Lung microvascular endothelial cell (primary cell): ENCODE measurements at regions not wholly inside any gene's neighbourhood (a gene's known extent, or its start where the extent isn't known, plus 50 kb on each side); places are given as distances from the start of the nearest gene placed in this dataset.
"Not testable (repeated sequence)": the region's sequence is repeated elsewhere in the genome, so short reads cannot be mapped to it uniquely, and the experiment has no call there.

Experiments
- DNase-seq, 2 donors: peaks; one replicate each; pipeline versions ENCODE4 v3.0.0 to v3.0.0-alpha.2; 2010; ENCODE audit warnings: low read depth in 2 of 2

DNA sequence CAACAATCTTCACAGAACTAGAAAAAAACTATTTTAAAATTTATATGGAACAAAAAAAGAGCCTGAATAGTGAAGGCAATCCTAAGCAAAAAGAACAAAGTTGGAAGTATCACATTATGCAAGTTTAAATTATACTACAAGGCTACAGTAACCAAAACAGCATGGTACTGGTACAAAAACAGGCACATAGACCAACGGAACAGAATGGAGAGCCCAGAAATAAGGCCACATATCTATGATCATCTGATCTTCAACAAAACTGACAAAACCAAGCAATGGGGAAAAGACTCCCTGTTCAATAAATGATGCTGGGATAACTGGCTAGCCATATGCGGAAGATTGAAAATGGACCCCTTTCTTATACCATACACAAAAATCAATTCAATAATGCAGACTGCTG is 74.4 kb upstream of the RTN4 start:
- DNase-seq = not testable (repeated sequence)

- DNase-seq = no peak
Measured at GRCh38 chr2:55123851-55124269, 73.6 kb upstream of the RTN4 start.

DNA sequence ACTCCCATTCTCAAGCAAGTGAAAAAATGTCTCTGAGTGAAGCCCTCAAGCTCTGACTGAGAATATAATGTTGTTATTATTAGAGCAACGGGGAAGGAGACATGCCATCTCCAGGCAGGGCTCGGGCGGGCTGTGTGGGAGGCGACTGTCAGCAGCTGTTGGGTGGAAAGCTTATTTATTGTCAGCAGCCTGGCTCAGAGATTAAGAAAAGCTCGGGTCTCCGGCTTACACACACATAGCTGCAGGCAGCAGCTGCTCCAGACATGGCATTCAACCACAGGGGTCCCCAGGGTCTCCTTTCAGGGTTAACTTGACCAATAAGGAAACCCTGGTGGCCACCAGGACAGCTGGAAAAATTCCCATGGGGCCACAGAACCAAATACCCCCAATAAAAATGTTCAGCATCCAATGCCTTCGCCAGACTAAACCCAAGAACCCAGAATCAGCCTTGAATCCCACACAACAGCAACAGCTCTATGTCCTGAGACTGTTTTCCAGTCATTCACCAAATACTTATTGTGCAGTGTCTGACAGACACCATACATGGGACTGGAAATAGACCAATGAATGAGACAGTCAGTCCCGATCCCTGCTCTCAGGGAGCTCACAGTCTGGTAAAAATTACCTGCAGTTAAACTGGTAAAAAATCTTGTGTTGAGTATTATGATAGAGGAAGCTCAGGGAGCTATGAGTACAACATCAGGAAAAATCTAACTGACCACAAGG is 70.5 kb upstream of the RTN4 start:
- no peak for DNase-seq

- DNase-seq = no peak
Measured at GRCh38 chr2:55119711-55120487, 69.6 kb upstream of the RTN4 start.

DNA sequence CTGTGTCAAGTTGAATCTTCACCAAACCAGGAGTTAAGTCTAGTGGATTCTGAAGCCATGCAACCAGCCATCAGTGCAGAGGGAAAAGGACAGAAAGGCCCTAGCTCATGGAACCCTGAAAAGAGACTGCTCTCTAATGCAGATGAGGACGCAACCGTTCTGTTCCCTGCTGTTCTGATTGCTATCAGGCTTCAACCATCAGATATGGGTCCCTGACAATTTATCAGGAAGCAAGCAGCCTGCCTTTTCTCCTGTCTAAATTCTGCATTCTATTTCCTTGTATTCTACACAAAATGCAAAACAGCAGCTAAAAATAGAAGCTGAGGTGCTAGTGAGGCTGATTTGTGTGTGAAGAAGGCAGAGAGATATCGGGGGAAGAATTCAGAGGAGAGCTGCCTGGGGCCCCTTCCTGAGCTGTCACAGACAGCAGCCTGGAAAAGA is 68.4 kb upstream of the RTN4 start:
- DNase-seq = no peak

DNA sequence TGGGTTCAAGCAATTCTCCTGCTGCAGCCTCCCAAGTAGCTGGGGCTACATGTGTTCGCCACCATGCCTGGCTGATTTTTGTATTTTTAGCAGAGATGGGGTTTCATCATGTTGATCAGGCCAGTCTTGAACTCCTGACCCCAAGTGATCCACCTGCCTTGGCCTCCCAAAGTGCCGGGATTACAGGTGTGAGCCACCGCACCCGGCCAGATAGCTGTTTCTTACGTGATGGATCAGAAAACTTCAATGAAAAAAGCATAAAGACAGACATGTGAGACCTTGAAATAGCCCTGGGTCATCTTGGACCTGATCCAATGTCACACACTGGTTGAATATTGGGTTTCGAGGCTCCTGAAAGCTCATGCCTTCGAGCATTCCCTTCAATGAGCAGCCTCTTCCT is 66.7 kb upstream of the RTN4 start:
- no peak for DNase-seq

DNA sequence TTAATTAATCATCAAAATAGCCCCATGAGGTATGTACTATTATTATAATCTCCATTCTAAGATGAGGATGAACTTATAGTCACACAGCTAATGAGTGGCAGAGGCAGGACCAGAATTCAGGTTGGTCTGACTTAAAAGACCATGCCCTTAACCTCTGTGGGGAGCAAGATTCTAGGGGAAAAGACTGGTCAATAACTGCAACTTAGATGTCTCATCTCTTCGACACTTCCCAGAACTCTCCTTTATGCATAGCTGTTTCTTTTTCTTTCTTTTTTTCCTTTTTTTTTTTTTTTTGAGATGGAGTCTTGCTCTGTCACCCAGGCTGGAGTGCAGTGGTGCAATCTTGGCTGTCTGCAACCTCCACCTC is 66.3 kb upstream of the RTN4 start:
- no peak for DNase-seq

DNA sequence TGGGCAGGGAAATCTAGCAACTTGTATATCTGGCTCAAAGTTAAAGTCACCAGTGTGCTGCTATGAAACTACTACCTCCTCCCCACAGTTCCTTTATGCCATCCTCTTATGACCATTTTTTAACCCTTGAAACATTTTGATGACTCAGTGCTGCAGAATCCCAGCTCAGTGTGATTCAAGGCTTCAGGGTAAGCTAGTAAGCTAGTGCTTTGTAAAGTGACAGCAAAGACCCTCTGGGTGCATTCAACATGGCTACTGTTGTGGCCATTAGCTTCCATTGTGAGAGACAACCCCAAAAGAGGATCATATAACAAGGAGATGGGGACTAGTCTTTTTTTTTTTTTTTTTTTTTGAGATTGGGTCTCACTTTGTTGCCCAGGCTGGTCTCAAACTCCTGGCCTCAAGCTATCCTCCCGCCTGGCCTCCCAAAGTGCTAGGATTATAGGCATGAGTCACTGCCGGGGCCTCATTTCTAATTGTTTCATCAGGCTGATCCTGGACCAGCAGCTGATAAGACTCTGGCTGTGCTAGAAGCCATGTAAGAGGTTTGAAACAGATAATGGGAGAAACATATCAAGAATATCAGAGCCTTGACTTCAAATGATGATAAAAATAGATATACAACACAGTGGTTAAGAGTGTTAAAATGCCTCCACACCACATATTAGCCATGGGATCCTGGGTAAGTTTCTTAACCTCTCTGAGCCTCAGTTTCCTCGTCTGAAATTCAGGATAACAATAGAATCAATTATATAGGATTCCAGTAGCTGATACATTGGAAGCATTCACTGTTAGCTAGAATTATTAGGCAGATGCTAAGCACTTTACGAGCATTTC is 65.7 kb upstream of the RTN4 start:
- DNase-seq = peak in 1 of 2 donors; percentile 59

- no peak for DNase-seq
Measured at GRCh38 chr2:55114597-55114996, 64.3 kb upstream of the RTN4 start.

DNA sequence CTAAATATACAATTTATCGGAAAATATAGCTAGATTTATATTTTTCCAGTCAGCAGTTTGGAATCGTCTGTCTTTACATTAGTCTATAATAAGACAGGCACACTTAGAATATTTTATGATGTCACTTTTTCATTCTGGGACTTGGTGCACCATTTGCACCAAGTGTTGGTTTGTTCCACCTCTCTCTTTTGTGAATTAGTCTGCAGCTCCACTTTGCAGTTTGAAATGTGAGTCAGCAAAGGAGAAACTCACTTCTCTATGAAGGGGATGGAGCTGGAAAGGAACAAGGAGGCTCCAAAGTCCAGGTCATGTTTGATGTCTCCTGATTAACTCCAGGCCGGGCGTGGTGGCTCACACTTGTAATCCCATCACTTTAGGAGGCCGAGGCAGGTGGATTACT is 63.8 kb upstream of the RTN4 start:
- no peak for DNase-seq

DNA sequence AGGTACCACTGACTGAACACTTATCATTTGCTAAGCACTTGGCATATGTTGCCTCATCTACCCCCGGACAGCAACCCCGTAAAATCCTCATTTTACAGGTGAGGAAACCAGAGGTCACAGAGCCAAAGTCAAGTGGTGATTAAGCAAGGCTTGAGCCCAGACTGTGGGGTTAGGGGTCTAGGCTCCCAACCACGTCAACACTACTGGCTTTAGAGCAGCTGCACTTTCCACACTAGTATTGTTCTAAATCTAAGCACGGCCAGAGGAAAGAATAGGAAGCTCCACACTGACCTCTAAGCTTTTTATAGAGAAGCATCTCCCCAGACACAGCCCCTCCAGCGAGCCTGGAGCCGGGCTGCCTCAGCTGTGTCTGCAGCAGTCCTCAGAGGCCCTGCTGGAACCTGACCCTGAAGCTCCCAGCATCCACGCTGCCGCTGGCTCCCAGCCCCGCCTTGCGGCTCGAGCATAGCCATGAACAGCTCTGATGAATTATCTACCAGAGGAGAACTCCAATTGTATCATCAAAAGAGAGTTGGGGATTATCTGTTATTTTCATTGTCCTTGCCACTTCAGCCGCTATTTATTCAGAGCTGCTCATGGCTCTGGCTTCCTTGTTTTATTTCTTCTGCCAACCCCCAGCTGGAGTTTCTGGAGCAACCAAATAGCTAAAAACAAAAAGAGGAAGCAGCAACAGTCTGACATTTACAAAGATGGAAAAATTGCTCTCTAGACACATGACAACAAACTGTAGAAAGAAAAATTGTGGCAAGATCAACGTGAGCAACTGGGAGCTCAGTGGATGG is 62.2 kb upstream of the RTN4 start:
- peak; percentile 53 to 75 for DNase-seq

- DNase-seq = peak; percentile 80 to 94
Measured at GRCh38 chr2:55111570-55112228, 61.4 kb upstream of the RTN4 start.

GRCh38 chr2:55111230-55111569 is 60.9 kb upstream of the RTN4 start:
- DNase-seq = no peak

DNA sequence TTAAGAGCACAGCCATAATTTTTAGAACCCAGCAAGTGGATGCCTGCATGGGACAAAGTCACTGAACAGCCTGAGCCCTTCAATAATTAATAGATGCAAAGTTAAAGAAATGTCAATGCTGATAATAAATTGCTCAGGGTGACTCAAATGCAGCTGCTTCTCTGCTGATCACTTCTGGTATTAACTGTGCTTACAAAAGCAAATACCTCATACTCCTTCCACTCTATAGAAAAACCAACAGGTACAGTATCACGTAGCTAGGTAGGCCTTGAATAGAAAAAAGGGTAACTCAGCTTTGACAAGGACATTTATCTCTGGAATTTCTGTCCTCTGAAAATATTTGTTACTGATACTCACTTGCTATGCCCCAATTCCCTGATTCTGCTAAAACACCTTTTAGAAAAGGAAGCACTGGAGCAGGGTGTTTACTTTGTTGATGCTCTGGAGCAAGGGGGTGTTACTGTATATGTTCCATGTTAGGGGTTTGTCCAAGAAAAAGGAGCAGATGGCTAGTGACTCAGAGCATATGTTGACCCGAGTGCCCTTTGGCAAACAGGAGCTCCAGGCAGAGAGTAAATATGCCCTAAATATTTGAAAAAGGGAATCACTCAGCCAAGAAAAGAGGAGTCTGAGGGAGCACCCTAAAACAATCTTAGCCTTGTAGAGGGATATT is 59.1 kb upstream of the RTN4 start:
- DNase-seq = peak; percentile 41 to 91

DNA sequence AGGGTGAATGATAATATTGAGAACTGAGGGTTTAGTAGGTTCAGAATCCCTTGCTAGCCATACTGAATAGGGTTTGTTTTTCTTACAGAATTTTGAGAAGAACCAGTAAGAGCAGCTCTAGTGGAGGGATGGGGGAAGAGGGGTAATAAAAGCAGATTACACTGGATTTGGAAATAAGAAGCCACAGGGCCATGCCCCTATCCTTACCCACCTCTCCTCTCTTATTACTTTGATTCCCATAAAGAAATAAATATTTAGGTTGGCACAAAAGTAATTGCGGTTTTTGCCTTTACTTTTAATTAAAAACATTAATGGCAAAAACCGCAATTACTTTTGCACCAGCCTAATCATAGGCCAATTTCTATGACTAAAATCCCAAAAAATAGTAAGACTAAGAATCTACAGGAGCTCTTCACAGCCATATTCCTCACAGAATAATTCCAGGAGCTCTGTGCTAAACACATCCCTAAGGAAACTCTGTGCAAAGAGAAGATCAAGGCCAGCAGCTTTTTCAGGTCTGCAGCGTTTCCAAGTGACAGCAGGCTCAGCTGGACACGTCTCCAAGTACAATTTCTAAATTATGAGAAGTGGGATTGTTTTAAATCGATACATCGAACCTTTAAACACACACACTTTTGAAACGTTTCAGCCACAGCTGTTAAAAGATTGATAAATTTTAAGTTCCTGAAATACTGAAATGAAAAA is 58.4 kb upstream of the RTN4 start:
- DNase-seq = no peak

- DNase-seq = no peak
Measured at GRCh38 chr2:55107436-55107835, 57.2 kb upstream of the RTN4 start.

DNA sequence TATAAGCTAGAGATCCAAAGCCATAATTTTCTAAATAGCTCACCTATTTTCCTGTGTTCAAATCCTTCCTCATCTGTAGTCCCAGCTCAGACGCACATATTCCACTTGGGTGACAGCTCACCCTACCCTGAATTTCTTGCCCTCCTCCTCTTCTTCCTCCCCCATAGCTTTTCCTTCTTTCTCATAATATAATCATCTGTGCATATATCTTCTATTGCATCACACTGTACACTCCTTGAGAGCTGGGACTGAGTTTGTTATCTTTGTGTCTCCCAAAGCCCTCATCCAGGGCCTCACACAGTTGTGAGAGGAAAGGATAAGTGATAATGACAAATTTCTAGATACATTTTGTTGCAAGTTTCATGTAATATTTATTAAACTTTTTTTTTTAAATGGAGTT is 55.9 kb upstream of the RTN4 start:
- no peak for DNase-seq

GRCh38 chr2:55105456-55105855 is 55.2 kb upstream of the RTN4 start:
- DNase-seq = no peak

GRCh38 chr2:55103046-55103445 is 52.8 kb upstream of the RTN4 start:
- DNase-seq = peak; percentile 40 to 92
